Thyroid gland (tissue), 4 donors: ENCODE measurements at regions not wholly inside any gene's neighbourhood (a gene's known extent, or its start where the extent isn't known, plus 50 kb on each side); places are given as distances from the start of the nearest gene placed in this dataset.
"Not testable (repeated sequence)": the region's sequence is repeated elsewhere in the genome, so short reads cannot be mapped to it uniquely, and the experiment has no call there.

Source experiments
- CTCF ChIP-seq, 6 experiments: fragments of 200-600 bp in 3 of 6; fragments of 450-650 bp in 3 of 6; sonication (generic) in 3 of 6; IDR thresholded peaks; one replicate each; pipeline ENCODE4 v1.5.1; 2016 to 2019; ENCODE audit warnings: antibody characterized with exemption in 6 of 6, mild to moderate bottlenecking in 2 of 6, inconsistent platforms in 1 of 6, moderate library complexity in 1 of 6
- POLR2A ChIP-seq, 2 donors: fragments of 450-650 bp; IDR thresholded peaks; one replicate each; pipeline ENCODE4 v1.6.1; 2017; ENCODE audit warnings: antibody characterized with exemption in 2 of 2, mild to moderate bottlenecking in 2 of 2, moderate library complexity in 1 of 2

GRCh38 chrY:18992684-18993083 is 219.1 kb upstream of the HSFY2 start:
- TF ChIP-seq POLR2A, CTCF (IDR thresholded peaks at IDR 0.05): not testable (repeated sequence)
